Mammary epithelial cell (primary cell): ENCODE measurements at regions not wholly inside any gene's neighbourhood (a gene's known extent, or its start where the extent isn't known, plus 50 kb on each side); places are given as distances from the start of the nearest gene placed in this dataset.

Source experiments
- CTCF ChIP-seq, 2 donors: IDR thresholded peaks in 1 of 2; conservative IDR thresholded peaks in 1 of 2; 2 replicates each; pipeline ENCODE4 v1.5.1; 2011 to 2012; ENCODE audit warnings: inconsistent platforms in 2 of 2, low read length in 2 of 2, mild to moderate bottlenecking in 2 of 2, control low read depth in 1 of 2, low read depth in 1 of 2; ENCODE audit not compliant: insufficient read depth in 1 of 2; ENCODE audit errors: extremely low read depth in 1 of 2
- EZH2 ChIP-seq: IDR thresholded peaks from 2 replicates; pipeline ENCODE4 v1.6.1; 2012; ENCODE audit warnings: low read length, inconsistent platforms, borderline replicate concordance

GRCh38 chrX:115390078-115390477 lies 100.6 kb downstream of the LUZP4 start:
- TF ChIP-seq CTCF (conservative IDR thresholded peaks at IDR 0.05 in 1 of 2, IDR thresholded peaks at IDR 0.05 in 1 of 2; ENCODE audit: extremely low read depth in 1 of 2, insufficient read depth in 1 of 2, low read depth in 1 of 2, low read length in 2 of 2) (no peak), EZH2 (no peak)
